ENCODE measurements at regions not wholly inside any gene's neighbourhood (a gene's known extent, or its start where the extent isn't known, plus 50 kb on each side); places are given as distances from the start of the nearest gene placed in this dataset.

DNA sequence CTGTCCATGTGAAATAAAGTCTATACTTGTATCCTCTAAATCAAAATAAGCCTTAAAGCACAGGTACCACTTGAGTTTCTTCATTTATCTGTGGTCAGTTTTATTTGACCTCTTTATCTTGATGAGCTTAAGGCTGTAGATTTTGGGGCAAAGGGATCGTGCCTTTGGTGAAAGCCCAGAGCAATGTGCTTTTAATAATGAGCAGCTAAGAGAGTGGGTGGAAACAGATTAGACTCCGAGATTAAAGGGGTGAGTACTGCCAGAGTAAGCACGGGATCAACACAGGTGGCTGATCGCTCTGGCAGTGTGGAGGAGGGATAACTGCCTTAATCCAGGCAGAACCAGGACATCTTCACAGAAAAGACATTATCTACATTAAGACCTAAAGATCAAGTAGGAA is 280.4 kb downstream of the TDRD15 start:
- no peak for DNase-seq

DNA sequence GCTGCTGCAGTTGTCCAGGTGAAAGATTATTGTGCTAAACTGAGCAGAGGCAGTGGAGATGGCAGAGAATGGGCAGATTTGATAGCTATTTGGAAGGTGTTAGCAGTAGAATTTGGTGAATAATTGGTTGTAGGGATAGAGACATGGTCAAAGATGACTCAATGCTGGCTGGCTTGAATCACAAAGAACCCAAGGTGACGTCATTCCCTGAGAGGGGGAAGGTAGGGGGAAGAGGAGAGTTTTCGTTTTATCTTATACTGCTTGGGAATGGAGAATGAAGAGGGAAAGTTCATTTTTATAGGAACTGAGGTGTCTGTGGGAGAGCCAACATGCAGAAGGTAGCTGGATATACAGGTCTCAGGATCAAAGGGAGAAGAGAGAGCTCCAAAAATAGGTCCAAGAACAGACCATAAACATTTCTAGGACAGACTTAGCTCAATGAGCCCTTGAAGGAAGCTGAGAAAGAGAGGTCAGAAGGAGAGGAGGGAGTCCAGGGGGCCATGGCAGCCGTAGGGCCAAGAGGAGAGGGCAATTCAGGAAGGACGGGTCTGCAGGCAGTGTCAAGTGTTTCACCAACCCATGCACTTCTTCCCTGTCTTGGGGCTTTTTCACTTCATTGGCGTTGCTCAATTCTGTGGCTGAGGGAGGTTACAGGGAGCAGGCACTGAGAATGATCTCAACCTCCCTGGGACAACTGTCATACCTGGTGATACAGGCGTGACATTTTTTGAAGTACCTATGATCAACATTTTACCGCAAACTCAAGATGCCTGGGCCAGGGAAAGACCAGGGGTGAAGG is 281.3 kb downstream of the TDRD15 start:
- no peak for DNase-seq

DNA sequence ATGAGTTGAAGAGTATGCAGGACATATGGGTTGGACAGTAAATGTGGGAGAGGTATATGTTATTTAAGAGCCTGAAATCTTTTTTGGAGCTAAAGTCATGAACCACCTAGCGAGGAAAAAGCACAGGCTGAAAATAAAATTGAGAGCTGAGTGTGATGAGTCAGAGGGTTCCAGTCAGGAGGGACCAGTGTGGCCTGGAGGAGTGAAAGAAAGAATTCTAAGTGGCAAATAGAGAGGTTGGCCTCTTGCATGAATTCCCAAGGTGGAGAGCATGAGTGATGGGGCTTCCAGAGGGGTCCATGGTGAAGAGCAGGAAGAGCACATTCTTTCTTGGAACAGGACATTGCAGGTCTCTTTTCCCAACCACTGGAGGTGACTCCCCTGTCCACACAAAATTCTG is 282.6 kb downstream of the TDRD15 start:
- no peak for DNase-seq

DNA sequence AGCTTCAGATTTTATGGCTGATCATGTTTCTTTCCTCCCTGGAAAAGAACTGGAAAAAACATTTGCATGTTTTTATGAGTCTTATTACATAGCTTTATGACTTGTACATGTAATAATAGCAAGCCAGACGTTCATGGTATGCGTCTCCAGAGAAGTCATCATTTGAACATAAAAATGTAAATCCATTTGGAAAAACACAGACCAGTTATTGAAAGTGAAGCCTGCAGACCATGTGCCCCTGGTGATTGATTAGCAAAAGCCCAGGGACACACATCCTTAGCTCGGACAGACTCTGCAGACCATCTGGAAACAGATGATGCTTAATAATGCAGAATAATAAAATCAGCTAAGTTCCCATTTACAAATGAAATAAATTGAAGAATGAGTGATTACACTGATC is 283.1 kb downstream of the TDRD15 start:
- no peak for DNase-seq

DNA sequence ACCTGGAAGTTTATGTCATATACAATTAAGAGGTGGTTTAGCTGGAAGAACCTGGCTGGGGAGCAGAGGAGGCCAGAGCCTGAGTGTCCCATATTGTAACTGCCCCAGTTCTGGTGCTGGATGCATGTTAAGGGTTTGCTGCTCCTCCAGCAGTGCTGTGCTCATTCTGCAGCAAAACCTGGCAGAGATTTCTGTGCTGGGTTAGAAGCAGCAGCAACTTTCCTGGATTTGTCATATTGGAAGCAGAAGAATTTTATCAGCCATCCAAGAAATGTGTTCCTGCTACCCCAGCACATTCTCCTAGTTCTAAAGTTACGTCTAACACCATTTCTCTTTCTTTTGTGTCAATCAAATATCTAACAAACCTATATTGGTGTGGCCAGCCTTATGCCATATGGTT is 284.1 kb downstream of the TDRD15 start:
- DNase-seq: no peak

DNA sequence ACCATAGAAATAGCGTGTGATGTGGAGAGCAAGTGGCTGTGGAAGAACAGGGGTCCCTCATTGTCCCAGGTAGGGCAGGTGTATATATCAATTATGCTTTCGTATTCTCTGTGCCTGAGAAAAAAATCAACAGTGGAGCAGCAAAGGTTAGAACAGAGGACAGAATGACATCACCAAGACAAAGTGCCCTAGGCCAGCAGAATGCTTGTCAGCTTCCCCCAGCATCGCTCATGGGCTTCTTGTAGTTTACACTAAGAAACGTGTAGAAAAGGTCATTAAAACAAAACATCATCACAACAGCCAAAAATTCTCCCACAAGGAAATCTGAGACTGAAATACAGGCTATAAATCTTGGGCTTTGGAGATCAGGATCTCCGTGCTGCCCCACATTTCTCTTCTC is 288.0 kb downstream of the TDRD15 start:
- no peak for DNase-seq

DNA sequence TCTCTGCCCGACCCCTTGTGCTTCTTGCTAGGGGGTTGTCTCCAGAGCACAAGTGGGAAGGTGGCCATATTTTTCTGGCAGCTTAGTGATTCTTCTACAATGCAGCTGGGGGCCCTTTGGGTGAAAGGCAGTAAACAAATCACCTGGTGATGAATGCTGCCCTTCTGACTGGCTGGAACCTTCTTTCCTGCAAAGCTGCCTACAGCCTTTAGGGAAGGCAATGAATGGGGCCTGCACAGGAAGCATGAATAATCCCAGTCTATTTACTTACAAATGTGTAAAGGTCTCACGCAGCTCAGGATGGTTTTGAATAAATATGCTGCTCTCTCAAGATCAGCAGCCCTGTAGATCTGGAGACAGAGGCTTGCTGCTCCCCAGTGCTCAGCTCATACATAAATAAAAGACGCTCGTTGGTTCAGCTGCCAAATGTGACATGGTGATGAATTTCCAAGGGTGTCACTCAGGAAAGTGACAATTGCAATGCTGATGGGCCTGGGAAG is 289.2 kb downstream of the TDRD15 start:
- no peak for DNase-seq

DNA sequence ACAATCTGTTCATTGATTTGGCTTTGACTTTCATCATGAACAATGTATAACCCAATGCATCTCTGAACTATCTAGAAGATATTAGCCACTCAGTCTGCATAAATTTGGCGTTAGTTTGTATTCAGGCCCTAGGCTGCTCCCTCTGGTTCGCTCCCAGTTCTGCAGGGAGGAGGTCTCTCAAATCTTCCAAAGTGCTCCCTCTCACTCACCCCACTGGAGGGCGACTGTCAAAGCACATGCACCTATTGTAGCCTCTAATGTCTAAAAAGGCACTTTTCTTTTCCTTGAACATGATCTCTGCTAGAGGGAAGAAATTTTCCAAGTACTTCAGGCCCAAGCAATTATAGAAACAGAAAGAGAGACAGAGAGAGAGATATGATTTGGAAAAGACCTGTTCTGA is 291.5 kb downstream of the TDRD15 start:
- DNase-seq: no peak

DNA sequence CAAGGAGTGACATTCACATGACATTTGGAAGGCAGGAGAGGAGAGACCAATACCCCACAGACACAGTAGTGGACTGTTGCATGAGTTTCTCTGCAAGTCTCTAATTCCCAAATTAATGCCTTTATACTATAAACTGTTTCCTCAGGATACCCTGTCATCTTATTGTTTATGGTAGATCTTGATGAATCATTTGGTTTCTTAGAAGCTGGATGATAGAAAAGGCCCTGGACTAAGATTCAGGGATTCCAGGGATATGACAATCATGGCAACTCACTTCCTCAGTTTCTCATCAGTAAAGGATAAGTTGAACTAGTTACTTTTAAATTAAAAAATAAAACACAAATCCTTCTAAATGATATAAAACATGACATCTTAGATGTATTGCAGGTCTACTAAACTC is 292.5 kb downstream of the TDRD15 start:
- DNase-seq: no peak

DNA sequence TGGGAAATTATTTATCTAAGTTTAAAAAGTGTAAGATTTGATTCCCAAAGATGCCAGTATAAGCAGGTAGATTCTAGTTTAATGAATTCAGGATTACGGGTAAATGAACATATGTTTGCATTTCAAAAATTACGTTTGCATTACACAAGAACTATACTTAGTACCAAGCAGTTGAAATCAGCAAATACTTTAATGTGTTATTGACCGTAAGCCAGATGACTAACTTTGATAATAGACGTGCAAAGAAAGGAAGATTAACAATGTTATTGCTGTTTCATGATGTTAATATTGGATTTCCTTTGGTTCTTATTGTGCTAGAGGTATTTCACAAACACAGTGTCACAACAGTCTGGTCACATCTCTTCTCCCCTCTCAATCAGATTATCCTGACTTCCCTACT is 294.7 kb downstream of the TDRD15 start:
- no peak for DNase-seq

DNA sequence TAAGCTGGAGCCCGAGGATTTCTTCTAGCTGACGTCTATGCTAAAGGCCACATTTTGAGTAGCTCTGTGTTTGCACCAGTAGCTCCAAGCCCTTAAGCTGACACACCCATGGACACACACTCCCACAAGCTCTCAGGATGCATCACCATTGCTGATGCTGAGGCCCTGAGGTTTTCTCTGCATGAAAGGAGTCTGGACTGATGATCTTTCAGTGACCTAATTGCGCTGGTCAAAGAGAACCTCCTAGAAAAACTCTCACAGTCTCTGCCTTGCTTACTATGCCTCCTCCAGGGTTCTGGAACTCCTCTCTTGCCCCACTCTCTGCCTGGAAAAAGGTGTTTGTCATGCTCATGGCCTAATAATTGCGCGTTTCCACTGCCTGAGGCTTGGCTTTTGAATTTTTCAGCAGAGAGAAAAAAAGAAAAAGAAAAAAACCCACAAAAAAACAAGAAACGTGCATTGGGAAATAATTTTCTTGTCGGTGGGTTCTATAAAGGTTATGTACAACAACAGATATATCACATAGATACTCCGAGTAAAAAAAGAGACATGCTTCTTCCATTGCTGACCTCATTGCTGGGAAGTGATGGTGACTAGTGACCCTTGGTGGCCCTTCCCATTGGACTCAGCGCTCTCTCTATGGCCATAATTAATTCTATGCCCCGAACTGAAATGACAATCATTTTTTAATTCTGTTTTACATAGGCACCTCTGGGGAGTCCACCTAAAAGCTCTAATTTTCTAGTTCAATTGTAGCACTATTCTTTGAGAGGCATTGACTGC is 297.0 kb downstream of the TDRD15 start:
- DNase-seq: no peak

DNA sequence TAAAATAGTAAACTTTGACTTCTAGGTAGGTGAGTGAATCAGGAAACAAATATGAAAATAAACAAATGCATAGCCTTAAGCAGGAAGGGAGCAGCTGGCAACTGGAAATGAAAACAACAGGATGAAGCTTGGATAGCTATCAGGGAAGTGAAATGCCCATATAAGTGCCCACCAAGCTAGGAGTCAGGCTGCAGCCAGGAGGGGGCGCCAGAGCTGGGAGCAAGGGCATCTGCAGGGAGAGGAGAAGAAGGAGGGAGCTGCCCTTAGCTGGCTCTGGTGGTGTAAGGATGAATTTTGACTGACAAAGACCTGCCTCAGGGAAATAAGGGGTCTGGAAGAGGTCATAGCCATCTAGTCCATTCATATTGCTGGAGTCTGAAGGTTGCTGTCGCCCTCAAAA is 298.3 kb downstream of the TDRD15 start:
- no peak for DNase-seq

DNA sequence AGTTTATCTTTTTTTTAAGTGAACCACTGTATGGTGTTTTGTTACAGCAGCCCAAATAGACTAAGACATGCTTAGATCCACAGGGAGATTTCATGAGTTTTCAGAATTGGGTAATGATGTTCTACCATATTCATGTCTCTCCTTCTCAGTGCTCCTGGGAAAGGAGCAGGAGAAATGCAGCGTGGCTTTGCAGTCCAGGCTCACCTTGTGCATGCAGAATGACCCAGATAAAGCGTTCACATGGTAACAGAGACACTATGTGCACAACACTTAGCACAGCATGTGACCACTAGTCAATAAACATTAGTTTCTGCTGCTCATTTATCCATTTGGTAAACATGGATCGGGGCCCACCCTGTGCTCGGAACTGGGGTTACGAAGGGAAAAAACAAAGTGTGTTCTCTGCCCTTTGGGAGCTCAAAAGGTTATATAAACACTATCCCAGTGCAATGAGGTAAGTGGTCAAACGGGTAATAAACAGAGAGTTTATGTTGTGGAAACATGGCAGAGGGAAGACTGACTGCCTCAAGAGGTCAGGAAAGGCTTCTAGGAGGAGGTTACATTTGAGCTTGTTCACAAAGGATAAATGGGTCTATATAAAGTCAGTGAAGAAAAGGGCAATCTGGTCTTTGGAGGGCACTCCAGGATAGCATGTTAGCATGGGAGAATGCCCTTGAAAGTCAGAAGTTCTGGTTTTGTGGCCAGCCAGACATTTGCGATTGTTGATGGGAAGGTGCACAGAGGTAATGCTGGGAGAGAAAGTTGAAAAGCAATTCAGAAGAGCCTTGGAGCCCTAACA is 299.2 kb downstream of the TDRD15 start:
- no peak for DNase-seq

DNA sequence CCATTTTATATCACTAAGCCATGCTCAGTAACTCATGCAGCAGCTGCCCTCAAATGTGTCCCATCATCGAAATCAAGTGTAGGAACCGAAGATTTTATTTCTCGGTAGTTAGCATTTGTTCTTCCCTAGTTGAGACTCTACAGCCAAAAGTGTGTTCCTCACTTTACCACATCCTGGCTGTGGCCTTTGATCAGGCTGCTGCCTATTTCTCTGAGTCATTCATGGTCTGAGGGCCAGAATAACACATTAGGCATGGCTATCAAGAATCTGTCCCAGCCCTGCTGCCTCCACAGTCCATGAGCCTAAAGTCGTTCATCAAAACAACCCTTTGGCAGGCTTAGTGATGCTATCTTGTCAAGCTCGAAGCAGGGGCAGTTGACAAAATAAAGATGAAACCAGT is 300.1 kb downstream of the TDRD15 start:
- no peak for DNase-seq

DNA sequence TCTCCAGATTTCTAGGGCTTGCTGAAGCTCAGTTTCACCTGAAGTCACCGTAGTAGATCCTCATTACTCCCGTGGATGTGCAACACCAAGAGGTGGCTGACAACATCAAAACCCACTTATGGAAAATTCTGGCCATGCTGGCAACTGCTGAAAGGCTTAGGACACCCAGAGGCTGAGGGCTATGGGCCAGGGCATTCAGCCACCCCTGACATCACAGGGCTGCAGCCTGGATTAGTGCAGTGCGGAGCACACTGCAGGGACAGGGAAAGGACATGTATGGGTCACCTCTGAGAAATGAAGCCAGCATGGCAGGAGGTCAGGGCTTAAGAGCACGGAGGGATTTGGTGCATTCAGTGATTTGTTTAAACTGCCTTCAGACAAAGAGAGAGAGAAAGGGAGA is 300.6 kb downstream of the TDRD15 start:
- DNase-seq: no peak

DNA sequence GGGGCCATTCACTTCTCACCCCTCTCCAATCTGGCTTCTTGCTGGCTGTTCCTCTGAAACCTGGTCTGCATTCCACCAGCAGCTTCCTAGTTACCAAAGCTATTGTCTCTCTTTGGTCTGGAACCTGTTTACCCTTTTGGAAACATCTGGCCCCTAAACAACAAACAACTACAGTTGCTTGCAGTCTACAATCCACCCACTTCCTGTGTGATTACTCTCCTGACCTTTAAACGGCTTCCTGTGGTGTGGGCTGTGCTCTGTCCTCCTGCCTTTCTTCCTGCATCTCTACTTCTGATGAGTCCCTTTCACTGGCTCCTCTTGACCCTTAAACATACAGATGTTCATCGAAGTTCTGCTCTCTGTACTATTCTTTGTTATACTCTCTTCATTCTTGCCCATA is 303.8 kb downstream of the TDRD15 start:
- no peak for DNase-seq

DNA sequence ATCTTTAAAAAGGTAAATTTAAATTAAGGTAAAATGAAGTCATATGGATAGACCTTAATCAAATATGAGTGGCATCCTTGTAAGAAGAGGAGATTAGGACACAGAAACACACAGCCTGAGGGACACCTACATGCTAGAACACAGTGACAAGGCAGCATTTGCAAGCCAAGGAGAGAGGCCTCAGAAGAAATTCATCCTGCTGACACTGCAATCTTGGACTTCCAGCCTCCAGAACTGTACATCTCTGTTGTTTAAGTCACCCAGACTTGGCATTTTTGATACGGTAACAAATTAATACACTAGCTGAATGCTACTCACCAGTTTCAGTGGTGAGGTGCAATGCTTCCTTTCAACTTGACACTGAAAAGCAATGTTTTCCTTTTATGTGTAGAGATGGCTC is 305.0 kb downstream of the TDRD15 start:
- no peak for DNase-seq

DNA sequence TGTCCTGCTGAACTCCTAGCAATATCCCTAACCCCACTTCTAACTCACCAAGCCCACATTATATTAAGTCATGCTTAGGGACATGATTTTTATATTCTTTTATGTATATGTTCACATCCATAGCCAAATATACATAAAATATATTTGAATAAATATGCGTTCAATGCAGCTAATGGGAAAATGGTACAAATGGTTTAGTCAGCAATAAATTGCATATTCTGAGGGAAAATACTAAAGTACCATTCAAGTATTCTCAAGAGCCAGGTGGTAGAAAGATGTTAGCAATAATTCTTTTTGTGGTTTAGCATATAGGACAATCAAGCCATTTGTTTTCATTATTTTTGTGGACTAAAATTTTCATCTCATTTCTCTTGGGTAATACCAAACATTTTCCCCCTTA is 306.0 kb downstream of the TDRD15 start:
- DNase-seq: no peak

DNA sequence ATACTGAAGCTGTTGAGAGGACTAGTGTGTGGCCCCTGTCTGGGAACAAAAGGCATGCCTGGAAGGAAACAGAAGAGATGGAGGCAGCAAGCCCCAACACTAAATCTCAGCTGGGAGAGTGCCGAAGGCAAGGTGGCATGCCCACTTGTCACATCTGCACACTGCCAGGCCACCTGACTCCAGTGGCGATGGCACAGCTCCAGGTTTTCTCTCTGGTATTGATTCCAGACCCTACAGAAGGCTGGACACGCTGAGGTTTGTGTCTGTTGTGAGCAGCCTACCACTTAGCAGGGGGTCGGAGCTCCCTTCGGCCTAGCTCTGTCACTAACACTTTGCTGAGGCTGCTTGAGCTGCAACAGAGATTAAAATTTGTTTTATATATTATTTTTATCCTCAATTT is 307.3 kb downstream of the TDRD15 start:
- no peak for DNase-seq

DNA sequence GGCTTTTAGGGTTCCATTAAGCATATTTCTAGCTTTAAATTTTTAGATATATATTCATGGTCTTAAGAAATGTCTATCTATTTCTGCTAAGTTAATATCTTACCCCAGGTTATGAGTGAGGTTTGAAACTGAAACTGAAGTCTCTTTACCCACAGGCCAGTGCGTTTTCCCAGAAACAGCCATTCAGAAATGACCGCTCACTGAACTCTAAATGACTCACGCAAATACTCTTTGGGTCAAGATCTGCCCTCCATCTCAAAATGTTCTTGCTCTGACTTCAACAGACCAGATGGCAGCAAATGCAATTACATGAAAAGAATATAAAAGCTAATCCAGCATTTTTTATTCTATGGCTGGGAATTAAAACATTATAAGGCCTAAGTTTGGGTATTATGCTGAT is 315.2 kb downstream of the TDRD15 start:
- no peak for DNase-seq

DNA sequence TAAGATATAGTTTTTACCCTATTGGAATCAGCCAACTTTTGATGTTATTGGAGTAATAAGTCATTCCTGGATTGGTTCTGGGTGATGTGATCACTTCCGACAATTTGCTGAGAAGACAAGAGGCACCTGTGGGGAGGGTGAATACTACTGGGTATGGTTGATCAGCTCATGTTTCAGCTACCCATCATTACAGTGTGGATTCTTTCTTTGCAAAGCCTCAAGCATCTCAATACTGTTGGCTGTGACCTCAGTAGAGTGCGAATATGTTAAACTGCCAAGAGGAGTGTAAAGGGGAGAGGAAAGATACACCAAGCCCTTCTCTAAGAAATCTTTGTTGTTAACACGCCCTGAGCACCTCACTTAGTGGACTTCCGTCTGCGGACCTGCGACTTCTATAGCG is 317.7 kb downstream of the TDRD15 start:
- no peak for DNase-seq

DNA sequence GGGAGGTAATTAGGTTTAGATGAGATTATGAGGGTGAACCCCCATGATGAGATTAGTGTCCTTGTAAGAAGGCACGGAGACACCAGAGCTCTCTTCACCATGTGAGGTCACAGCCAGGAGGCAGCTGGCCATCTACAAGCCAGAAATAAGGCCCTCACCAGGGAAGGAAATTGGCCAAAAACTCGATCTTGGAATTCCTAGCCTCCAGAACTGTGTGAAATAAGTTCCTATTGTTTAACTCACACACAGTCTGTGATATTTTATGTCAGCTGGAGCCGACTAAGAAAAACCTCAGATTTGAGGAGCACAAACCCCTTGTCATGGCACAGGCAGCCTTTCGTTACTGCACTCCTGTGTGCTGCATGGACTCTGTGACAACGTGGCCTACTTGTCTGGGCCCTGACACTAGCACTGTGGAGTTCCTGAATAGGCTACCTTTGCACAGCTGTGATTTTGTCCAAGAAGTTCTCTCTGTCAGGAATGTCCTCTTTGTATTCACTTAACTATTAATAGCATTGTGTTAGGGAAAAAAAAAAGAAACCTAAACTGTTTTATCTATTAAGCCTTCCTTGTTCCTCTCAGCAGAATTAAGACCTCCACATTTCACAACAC is 319.8 kb downstream of the TDRD15 start:
- DNase-seq: no peak

DNA sequence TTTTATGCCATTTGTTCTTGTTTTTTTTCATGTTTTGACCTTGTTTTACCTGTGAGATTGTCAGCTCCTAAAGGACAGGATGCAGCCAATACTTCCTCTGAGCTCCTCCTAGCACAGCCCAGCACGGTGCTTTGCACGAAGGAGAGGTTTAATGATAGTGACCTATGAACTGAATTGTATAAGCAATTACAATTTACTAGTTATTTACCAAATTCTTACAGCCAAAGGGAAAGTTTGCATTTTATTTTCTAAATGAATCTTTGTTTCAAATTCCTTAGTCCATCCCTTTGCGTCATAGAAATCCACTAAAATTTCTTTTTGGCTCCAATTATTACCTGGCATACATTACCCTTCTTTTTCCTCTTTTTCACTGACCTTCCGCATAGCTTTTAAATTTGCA is 326.1 kb downstream of the TDRD15 start:
- no peak for DNase-seq
